HG02798 (cell line): ENCODE measurements at regions not wholly inside any gene's neighbourhood (a gene's known extent, or its start where the extent isn't known, plus 50 kb on each side); places are given as distances from the start of the nearest gene placed in this dataset.

Experiments used
- ATAC-seq: cut with Tn5 transposase; IDR thresholded peaks from one replicate; pipeline ENCODE4 v1.9.1; 2021; ENCODE audit warnings: mild to moderate bottlenecking; ENCODE audit not compliant: unreplicated experiment, poor library complexity

DNA sequence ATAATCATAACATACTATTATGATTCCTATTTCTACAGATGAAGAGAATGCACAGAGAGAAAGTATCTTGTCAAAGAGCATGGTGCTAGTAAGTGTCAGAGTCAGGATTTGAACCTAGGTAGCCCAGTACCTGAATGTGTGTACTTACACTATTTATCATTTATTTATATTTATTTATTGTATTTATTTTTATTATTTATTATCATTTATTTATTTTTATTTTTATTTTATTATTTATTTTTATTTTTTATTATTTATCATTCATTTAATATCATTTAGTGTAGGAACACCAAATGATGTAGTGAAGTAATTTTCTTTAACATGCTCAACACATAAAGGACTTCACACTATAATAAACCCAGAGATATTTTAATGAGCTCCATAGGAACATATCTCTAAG is 209.4 kb upstream of the ZFP42 start:
- ATAC-seq: no peak

DNA sequence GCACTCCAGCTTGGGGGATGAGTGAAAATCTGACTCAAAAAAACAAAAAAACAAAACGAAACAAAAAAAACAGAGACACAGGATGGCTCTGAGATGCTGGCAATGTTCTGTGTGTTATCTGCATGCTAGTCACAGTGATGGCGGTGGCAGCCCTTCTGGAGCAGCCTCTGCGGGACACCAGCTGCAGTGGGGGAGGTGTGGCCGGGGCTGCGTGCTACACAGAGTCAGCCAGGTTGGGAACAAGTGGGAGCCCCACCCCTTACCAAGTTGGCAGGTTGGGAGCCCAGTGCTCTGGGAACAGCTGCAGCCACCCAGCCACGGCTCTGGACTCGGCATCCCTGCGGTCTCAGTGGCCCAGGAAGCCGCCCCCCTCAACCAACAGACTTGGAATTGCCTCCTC is 206.5 kb upstream of the ZFP42 start:
- no peak for ATAC-seq

DNA sequence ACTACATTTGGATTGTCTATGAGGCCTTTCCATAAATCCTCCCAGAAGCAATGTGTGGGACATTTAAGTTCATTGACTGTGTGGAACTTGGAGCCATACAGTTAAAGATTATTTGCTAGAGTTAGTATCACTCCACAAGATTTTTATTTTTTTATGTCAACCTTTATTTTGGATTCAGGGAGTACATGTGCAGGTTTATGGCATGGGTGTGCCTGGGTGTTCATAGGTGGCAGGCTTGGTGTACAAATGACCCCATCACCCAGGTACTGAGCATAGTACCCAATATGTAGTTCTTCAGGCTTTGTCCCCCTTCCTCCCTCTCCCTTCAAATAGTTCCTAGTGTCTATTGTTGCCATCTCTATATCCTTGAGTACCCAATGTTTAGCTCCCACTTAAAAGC is 199.8 kb upstream of the ZFP42 start:
- no peak for ATAC-seq

DNA sequence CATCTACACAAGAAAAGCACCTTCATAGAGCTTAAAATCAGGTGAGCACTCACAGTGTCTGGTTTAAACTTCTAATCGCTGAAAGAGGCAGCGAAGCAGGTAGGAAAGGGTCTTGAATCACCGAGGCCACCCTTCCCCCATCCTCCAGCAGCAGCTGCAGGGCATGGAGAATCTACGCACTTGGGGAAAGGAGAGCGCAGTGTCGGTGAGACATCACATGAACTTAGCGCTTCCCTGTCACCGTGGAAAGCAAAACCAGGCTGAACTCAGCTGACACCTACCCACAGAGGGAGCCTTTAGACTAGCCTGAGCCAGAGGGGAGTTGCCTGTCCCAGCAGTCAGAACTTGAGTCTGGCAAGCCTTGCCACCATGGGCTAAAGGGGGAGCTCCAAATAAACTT is 197.2 kb upstream of the ZFP42 start:
- no peak for ATAC-seq

DNA sequence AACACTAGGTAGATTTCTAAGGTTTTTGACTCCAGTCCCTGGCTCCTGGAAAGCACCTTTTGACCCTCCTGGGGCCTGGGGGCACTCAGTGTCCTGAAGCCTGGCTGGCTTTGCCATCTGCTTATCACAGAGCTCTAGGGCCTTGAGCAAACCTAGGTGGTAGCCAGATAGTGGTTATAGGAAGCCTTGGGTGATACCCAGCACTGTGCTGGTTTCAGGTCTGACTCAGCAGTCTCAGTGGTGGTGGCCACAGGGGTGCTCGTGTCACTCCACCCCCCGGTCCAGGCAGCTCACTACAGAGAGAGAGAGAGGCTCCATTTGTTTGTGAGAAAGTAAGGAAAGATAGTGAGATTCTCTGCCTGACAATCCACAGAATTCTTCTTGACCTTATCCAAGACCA is 195.8 kb upstream of the ZFP42 start:
- ATAC-seq: no peak

DNA sequence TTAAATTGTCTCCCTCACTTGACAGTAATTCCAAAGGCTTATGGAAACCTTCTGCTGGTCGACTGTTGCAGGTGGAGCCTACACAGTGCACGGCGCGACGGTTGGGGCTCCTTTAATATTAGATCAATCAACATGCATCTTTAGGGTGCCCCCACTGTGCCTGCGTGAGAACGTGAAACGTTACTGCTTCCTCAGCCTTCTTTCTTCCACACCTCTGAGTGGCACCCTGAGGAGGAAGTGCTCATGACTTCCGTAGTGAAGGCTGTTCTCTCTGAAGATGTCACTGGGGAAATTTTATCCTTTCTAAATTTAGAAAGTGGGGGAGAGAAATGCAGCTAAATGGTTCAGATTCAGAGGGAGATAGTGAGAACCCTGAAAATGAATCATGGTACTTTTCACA is 184.0 kb upstream of the ZFP42 start:
- no peak for ATAC-seq

DNA sequence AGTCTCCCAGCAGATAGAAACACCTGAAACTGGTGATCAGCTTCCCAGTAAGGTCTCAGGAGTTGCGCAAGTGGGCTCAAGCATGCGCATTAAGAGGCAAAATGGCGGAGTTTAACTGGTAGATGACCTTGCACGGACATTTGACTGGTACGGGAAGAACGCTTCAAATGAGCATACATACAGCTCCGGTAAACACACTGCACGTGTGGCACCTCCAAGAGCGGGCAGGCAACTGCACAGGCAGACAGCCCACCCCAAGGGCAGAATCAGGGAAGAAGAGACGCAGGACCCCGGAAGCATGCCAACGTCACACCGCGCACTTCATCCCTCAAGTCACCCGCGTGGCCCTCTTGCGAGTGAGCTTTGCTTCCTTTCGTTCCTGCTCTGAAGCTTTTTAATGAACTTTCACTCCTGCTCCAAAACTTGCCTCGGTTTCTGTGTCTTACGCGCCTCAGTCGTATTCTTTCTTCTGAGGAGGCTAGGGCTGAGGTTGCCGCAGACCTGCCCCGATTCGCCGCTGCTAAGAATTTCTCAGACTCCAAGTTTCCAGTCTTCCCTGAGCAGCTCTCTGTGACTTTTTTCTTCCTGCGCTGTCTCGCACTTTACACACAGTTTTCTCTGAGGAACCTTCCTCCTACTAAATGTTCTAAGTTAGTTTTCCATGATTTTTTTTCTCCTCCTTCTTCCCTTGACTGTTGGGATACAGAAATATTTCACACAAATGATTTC is 180.7 kb upstream of the ZFP42 start:
- no peak for ATAC-seq

DNA sequence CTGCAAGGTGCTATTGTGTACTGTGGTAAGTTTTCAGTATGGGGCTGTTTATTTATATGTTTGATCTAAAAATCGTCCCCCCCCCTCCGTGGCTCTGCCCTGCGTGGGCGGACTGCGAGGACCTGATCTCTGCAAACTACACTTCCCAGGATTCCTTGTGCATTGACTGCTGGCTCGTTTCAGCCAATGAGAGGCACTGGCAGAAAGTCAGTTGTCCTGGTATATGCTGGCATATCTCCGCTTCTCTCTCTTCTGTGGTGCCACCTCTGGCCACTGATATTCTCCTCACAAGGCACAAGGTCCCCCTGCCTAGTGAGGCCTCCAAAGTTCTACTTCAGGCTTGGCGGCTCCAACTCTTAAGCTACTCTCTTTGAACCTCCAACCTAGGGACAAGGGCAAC is 168.8 kb upstream of the ZFP42 start:
- no peak for ATAC-seq

DNA sequence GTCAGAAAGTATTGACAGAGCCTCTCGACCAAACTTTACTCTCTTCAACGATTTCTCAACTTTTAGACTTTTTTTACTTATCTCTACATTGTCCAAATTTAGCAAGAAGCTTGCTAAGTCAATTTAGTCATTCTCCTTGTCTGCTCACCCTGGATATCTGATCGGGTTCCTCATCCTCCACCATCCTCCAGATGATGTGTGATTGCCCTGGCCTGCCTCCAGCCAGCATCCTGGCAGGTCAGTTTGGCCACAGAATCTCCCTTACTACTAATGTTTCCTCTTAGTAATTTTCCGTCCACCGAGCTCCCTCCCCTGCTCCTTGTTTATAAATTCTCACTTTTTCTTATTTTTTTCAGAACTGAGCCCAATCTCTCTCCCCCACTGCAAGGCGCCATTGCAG is 167.9 kb upstream of the ZFP42 start:
- ATAC-seq: no peak

DNA sequence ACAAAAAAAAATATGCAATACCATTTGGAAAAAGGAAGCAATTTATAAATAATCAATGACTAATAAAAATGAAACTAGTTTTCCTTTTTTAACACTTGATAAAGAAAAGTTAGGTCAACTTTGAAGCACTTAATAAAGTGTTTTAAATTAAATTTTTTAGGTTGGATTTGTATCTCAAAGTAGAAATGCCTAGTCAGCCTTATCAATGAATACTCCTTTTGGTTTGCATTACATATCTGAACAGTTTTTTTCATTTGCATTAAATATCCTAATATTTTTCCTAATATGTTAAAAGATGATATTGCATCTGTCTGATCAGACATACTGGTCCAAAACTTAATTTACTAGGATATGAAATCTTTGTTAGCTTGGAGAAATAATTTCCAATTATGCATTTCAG is 155.8 kb upstream of the ZFP42 start:
- no peak for ATAC-seq

DNA sequence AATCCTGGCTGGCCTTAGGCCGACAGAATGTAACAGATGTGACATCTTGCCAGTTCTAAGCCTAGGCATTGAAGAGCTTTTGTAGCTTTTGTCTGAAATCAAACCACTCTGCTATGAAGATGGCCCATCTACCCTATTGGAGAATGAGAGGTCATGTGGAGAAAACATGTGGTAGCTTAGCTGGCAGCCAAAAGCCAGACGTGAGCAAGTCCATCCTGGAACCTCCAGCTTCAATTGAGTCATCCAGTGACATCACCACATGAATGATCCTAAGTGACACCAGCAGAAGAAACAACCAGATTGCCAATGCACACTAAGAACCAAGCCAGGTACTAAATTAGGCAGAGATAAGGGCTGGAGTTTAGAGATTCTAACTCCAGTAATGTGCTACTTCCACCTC is 154.8 kb upstream of the ZFP42 start:
- no peak for ATAC-seq

DNA sequence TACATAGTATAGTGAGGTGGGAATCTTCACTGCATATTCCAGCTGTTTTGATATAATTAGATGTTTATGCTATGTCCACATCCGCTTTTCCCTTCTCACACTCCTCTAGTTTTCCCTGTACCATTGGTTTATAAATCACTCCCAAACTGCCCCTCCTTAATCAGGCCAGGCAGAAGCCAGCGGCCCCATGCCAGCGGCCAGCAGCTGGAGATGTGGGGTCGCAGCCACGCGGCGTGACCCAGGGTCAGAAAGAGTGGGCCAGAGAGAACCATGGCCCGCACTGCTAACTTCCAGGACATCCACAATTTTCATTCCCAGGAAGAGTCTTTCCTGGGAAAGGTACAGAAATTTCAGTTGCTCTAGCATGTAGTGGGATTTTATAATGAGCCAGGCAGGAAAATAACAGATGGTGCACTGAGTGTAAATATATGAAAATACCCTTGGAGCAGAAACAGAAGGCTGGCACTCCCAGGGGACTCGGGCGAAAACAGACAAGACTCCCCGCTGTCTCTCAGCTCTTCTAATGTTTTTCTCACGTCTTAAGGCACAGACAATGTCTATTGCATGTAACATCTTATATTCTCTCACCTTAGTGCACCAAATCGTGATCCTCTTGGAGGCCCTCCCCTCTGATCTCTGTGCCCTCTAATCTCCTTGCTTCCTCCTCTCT is 145.9 kb upstream of the ZFP42 start:
- ATAC-seq: no peak

DNA sequence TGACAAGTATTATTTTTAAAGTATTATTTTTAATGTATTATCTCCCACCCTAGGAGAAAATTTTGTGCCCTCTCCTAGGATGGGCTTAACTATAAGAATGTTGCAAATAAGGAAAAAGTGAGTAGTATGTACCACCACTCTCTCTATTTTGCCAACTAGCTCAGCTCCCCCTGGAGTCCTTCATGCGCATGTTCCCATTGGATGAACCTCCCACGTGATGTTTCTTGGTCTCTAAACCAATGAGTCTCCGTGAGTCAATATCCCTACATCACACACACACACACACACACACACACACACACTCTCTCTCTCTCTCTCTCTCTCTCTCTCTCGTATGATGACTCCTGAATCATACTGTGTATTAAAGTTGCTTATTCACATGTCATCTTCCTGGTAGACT is 129.7 kb upstream of the ZFP42 start:
- no peak for ATAC-seq

DNA sequence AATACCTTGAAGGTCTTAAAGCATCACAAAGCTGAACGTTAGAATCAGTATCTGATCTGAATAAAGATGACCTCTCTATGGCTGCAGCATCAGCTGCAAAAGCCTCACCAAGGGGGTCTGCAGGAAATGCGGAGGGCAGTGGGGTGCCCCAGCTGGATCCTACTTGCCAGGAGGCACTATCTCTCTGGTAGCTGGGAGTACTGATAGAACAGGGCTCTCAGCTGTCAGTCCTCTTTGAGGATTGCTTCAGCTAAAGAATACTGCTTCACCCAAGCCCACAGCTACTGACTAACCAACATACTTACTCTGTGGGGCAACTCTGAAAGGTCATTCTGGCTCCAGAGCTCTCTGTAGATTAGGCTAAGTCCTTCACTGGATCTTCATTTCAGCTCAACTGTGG is 112.5 kb upstream of the ZFP42 start:
- ATAC-seq: no peak

DNA sequence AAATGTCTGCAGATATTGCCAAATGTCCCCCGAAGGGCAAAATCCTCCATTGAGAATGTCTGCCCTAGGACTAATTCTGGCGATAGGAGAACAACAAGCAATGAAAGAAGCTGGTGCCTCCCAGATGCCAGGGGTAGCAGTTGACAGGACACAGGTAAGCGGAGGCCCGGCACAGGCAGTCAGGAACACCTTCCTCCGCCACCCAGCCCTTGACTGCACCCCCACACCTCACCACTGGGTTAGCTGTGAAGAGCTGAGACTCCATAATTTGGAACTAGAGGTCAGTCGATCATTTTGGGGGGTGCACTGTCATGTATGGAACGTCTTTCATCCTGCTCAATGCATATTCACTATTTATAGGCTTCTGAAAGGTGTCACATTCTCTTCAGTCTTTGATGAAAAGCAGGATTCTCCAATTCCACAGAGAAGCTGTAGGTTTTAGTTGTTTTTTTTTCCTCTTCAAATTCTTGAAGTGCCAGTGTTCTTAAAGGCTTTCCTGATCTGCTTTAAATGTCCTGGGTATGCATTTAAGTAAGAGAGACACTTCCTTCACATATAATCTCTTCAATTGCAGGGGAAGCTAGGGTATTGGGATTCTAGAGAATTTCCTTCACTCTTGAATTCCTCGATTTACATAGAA is 111.6 kb upstream of the ZFP42 start:
- no peak for ATAC-seq

DNA sequence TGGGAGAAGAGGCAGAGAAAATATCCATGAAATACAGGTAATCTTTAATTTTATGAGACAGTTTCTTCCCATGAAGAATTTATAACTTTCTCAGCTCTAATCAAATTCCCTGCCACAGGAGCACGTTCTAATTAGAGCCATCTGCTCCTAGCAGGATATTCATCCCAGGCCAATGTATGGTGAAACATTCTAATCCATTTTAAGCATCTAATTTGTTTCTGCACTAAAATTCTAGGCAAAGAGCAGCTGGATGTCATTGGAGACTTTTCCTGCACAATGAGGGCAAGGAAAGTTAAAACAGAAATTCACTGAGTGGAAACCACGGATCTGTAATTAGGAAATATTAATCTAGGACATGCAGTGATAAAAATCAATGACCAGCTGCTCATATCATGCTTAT is 107.7 kb upstream of the ZFP42 start:
- no peak for ATAC-seq

DNA sequence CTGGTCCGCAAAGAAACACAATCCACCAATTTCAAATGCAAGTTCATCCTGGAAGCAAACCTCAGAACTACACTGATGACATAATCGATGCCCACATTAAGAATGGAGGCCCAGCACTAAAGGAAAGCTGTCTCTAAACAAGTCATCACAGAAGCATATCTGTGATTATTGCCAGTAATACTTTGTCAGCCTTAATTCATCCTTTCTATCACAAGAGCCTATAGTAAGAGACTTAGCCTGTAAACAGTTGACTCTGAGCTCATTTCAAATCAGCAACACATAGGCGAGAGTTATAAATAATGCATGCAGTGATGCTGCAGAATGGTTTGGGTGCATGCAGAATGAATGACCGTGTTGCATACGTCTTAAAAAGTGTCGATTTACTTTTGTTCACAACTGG is 105.9 kb upstream of the ZFP42 start:
- no peak for ATAC-seq

DNA sequence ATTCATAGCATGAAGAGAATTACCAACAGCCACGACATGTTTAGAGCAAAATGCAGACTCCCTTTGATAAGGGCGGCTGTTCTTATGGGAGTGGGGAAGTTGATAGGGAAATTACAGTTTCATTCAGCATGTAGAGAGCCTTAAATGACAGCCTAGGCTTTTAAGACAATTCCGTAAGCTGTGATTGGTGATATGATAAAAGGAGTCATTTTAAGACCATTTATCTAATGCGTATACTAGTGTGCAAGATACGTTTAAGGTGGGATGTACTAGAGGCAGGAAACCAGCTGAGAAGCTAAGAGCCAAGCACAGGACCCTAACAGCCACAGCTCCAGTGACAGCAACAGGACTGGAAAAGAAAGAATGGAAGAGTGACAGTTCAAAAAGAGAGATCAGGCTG is 102.2 kb upstream of the ZFP42 start:
- no peak for ATAC-seq

DNA sequence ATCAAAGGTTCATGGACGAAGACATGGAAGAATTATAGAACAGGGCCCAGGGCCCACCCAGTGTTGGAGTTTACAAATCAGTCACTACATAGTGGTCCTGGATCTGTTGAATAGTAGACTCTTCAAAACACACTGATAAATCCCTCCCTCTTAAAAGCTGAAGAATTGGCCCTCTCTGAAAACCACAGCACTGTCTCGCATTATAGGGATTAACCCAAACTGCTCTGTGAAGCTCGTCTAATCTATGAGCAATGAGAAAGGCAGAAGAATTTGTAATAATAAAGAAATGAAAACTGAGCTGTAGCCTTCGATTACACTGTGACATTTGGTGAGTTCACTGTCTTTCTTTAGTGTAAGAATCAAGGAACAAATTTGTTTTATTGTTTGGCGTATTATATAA is 92.5 kb upstream of the ZFP42 start:
- no peak for ATAC-seq

DNA sequence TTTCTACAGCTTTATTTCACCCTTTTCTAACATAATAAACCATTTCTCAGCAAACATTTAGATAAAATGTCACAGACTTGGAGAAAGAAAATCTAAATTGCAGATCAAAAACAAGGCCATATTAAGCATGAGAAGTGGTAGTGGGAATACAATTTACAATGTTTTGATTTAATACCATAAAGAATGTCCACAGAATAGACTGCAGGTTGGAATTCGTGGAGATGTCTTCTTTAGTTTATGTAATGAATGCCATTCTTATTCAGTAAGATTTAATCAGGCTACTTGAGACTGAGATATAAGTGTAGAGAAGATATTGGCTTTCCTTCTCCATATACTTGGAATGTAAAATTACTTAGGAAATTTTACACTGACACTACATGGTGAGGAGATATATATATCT is 91.9 kb upstream of the ZFP42 start:
- ATAC-seq: no peak

DNA sequence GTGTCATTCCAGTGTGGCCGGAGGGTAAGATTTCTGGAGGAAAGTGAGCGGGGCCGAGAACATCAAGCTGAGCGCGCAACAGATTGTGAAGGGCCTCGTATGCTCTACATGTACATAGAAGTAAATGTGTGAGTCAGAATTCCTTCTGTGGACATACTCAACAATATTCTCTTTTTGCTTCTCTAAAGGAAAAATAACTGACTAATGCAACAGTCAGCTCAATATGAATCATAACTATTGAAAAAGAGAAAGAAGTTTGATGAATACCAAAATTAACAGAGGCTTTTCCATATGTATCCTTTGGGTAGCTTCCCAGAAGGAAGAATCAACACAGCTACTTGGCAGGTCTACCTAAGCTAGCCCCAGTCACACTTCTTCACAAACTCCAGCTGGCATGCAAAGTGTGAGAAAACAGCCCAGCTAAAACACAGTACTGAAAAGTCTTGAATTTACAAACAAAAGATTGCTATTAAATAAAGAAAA is 87.5 kb upstream of the ZFP42 start:
- no peak for ATAC-seq

DNA sequence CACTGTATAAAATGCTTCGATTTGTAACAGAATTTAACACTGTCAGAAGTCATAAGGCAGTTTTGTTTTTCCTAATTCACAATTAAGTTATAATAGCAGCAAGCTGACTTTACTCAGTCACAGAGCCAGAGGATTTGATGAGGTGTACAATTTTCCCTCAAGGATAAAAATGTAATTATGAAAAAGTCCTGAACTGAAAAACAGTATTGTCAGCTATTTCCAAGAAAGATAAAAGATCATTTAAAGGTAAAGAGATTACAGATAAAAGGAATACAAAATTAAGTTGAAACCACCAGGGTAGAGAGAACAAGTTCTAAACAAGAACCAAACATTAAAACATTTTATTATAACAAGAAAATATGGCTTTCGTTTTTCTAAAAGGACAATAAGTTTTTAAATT is 86.8 kb upstream of the ZFP42 start:
- ATAC-seq: no peak
